ENCODE measurements at regions not wholly inside any gene's neighbourhood (a gene's known extent, or its start where the extent isn't known, plus 50 kb on each side); places are given as distances from the start of the nearest gene placed in this dataset.
"Not testable (repeated sequence)": the region's sequence is repeated elsewhere in the genome, so short reads cannot be mapped to it uniquely, and the experiment has no call there.

GRCh38 chr7:65453341-65454030 lies 79.8 kb downstream of the ZNF92 start:
- Histone ChIP-seq H3K4me1 (no peaks in the 10 kb centered on the region), H3K36me3 (no peaks in the 10 kb centered on the region), H3K27me3 (no peaks in the 10 kb centered on the region), H3K9ac (ENCODE audit: low read depth in 2 of 2, low read length in 2 of 2) (no peak overlapping the region), H3K9me3 (no peaks in the 10 kb centered on the region), H3K4me3 (no peak overlapping the region), H3K27ac (no peak overlapping the region)
- no peak for TF ChIP-seq CTCF (IDR thresholded peaks at IDR 0.05)
- intact Hi-C loops (cut with DNase I), result no loop called here
- no peak for DNase-seq

- Histone ChIP-seq H3K27me3 (no peaks in the 10 kb centered on the region), H3K4me1 (no peaks in the 10 kb centered on the region), H3K4me3 (no peak overlapping the region), H3K9ac (ENCODE audit: low read depth in 2 of 2, low read length in 2 of 2) (no peak overlapping the region), H3K27ac (no peak overlapping the region), H3K9me3 (no peaks in the 10 kb centered on the region), H3K36me3 (no peaks in the 10 kb centered on the region)
- intact Hi-C loops (cut with DNase I), result no loop called here
- no peak for DNase-seq
- TF ChIP-seq CTCF (IDR thresholded peaks at IDR 0.05), result no peak
Measured at GRCh38 chr7:65454469-65454868, 80.8 kb downstream of the ZNF92 start.

GRCh38 chr7:65455050-65455449 lies 81.4 kb downstream of the ZNF92 start:
- H3K4me3 ChIP-seq; DNase-seq; H3K9me3 ChIP-seq; H3K27ac ChIP-seq; H3K4me1 ChIP-seq; H3K9ac ChIP-seq (ENCODE audit: low read depth in 2 of 2, low read length in 2 of 2); intact Hi-C loops (cut with DNase I); H3K27me3 ChIP-seq; H3K36me3 ChIP-seq: not testable (repeated sequence)

- intact Hi-C loops (cut with DNase I), result no loop called here
- H3K27ac ChIP-seq, result no peak overlapping the region
- TF ChIP-seq CTCF (IDR thresholded peaks at IDR 0.05), result no peak
- no peaks in the 10 kb centered on the region for H3K9me3 ChIP-seq
- no peaks in the 10 kb centered on the region for H3K36me3 ChIP-seq
- H3K4me1 ChIP-seq, result no peaks in the 10 kb centered on the region
- DNase-seq, result no peak
- H3K4me3 ChIP-seq, result no peak overlapping the region
- H3K9ac ChIP-seq (ENCODE audit: low read depth in 2 of 2, low read length in 2 of 2), result no peak overlapping the region
- no peaks in the 10 kb centered on the region for H3K27me3 ChIP-seq
Measured at GRCh38 chr7:65457705-65458104, 84.0 kb downstream of the ZNF92 start.

- H3K27me3 ChIP-seq, result no peaks in the 10 kb centered on the region
- intact Hi-C loops (cut with DNase I), result no loop called here
- no peak for DNase-seq
- H3K27ac ChIP-seq, result no peak overlapping the region
- no peak overlapping the region for H3K4me3 ChIP-seq
- H3K9ac ChIP-seq (ENCODE audit: low read depth in 2 of 2, low read length in 2 of 2), result no peak overlapping the region
- no peaks in the 10 kb centered on the region for H3K36me3 ChIP-seq
- TF ChIP-seq CTCF (IDR thresholded peaks at IDR 0.05), result no peak
- no peaks in the 10 kb centered on the region for H3K4me1 ChIP-seq
- H3K9me3 ChIP-seq, result no peaks in the 10 kb centered on the region
Measured at GRCh38 chr7:65459438-65459837, 85.8 kb downstream of the ZNF92 start.

GRCh38 chr7:65462148-65462716 lies 88.6 kb downstream of the ZNF92 start:
- H3K9ac ChIP-seq (ENCODE audit: low read depth in 2 of 2, low read length in 2 of 2), result no peak overlapping the region
- H3K9me3 ChIP-seq, result no peaks in the 10 kb centered on the region
- intact Hi-C loops (cut with DNase I), result no loop called here
- H3K27ac ChIP-seq, result no peak overlapping the region
- TF ChIP-seq CTCF (IDR thresholded peaks at IDR 0.05), result no peak
- no peak overlapping the region for H3K4me3 ChIP-seq
- H3K27me3 ChIP-seq, result no peaks in the 10 kb centered on the region
- no peak for DNase-seq
- H3K36me3 ChIP-seq, result no peaks in the 10 kb centered on the region
- no peaks in the 10 kb centered on the region for H3K4me1 ChIP-seq

Data from colonic mucosa (tissue), 4 donors.